Fibroblast of pulmonary artery (primary cell): ENCODE measurements at regions not wholly inside any gene's neighbourhood (a gene's known extent, or its start where the extent isn't known, plus 50 kb on each side); places are given as distances from the start of the nearest gene placed in this dataset.

ENCODE experiments used
- DNase-seq: peaks from one replicate; pipeline ENCODE4 v3.0.0-alpha.2; 2010; ENCODE audit warnings: low read depth
- H3K4me3 ChIP-seq: replicated peaks from 2 replicates; pipeline ENCODE4 v1.5.1; 2011; ENCODE audit warnings: low read depth, mild to moderate bottlenecking, control low read depth, low read length, moderate library complexity
- CTCF ChIP-seq: IDR thresholded peaks from 2 replicates; pipeline ENCODE4 v1.5.1; 2011; ENCODE audit warnings: mild to moderate bottlenecking, control low read depth, low read length, inconsistent platforms; ENCODE audit errors: missing control alignments

- no peak overlapping the region for H3K4me3 ChIP-seq
- DNase-seq: no peak
These were observed 159.1 kb upstream of the NECTIN1 start for GRCh38 chr11:119888119-119888518.

DNA sequence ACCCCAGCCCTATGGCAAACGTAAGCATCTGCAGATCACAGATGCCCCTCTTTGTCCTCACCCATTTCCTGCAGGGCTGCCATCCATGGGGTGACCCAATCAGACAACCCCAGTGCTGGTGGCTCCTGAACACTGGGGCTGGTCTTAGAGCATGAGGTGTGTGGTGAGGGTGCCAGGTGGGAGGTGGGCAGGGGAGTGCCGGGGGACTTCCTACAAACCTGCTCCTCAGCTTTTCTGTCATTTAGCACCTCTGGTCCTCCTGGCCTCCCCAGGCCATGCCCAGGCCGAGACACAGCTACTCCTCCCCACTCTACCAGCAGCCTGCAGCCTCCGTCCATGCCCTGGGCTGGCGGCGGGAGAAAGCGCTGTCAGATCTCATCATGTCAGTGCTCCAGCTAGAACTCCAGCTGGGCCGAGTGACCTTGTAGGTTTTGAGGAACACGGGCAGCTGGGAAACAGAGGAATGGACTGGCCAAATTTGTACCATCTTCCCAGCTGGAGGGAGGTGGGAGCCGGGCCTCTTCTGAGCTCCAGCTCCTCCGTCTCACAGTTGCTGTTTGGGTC lies 157.7 kb upstream of the NECTIN1 start:
- H3K4me3 ChIP-seq: no peak overlapping the region
- TF ChIP-seq CTCF: no peak
- no peak for DNase-seq

More at GRCh38 chr11:119888119-119888518, 159.1 kb upstream of the NECTIN1 start:
- no peak for TF ChIP-seq CTCF

DNA sequence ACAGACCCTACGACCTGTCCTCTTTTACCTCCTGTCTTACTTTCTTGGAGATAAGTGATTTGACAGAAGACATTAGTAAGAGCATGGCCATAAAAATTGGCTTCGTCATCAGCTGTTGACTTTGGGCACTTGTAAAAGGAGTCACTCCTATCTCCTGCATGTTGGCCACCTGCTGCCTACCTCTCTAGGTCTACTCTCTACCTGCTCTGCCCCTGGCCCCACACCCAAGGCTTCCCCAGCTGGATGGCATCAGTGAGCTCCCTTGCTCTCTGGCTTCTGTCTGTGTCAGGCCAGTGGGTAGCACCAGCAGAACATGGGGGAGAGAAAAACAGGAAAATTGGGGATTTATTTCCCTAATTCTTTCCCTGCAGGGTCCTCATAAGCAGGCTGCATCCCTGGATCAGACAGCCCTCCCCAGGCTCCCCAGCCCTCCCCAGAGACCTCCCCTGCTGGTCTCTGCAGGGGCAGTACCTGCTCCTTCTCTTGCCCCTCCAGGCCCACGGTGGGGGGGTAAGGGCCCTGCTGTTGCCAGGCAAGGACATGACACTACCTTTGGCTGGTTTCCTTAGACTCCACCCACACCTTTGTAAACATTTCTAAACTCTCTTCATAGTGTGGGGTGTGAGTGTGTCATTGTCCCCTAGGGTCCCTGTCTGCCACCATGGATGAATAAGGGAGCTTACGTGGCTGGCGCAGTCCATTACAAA lies 157.0 kb upstream of the NECTIN1 start:
- no peak for DNase-seq
- H3K4me3 ChIP-seq: no peak overlapping the region
- no peak for TF ChIP-seq CTCF

DNA sequence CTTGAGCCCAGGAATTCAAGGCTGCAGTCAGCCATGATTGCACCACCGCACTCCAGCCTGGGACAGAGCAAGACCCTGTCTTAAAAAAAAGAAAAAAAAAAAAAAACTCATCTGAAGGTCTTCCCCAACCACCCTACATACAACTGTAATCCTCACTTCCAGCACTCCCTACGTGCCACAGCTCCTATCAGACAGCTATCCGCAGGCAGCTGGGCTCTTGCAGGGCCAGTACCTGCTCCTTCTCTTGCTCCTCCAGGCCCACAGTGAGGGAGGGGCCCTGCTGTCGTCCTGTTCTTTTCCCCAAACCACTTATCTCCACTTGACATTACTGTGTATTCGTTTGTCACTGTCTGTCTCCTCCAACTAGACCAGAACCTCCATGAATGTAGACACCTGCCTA lies 156.1 kb upstream of the NECTIN1 start:
- DNase-seq: no peak
- no peak for TF ChIP-seq CTCF
- no peak overlapping the region for H3K4me3 ChIP-seq

DNA sequence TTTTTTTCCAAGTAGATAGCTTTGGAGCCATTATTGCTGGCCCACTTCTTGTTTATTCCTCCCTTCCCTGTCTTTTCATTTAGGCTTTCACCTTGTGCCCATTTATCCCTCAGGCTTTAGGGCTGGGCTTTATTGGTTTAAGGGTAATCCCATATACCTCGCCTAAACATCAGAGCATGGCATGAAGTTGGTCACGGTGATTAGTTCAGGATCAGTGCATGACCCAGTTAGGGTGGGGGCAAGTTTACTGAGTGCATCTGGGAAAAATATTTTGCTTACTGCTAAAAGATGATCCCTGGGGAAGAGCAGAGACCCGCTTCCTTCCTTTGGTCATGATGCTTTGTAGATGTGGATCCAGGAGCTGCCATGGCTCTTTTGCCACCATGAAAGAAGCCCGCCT lies 153.3 kb upstream of the NECTIN1 start:
- no peak for DNase-seq
- H3K4me3 ChIP-seq: no peak overlapping the region
- TF ChIP-seq CTCF: no peak

- no peak for DNase-seq
- H3K4me3 ChIP-seq: no peak overlapping the region
- no peak for TF ChIP-seq CTCF
These were observed 151.9 kb upstream of the NECTIN1 start for GRCh38 chr11:119880873-119881272.

GRCh38 chr11:119880143-119880542 lies 151.1 kb upstream of the NECTIN1 start:
- no peak for TF ChIP-seq CTCF

More at GRCh38 chr11:119880143-119880542, 151.1 kb upstream of the NECTIN1 start:
- DNase-seq: no peak
- no peak overlapping the region for H3K4me3 ChIP-seq
